Loucy (cell line): ENCODE measurements at regions not wholly inside any gene's neighbourhood (a gene's known extent, or its start where the extent isn't known, plus 50 kb on each side); places are given as distances from the start of the nearest gene placed in this dataset.

Experiments
- EZH2phosphoT487 ChIP-seq: fragments of 200-600 bp; IDR thresholded peaks from 2 replicates; pipeline ENCODE4 v1.6.1; 2018; ENCODE audit warnings: antibody characterized with exemption, mild to moderate bottlenecking, moderate library complexity, borderline replicate concordance
- TF ChIP-seq, protein P1 (sequence below): fragments of 200-600 bp; sonication (generic); conservative IDR thresholded peaks from 2 replicates; pipeline ENCODE4 v1.5.1; 2014; ENCODE audit warnings: mild to moderate bottlenecking, antibody characterized with exemption, low read length

DNA sequence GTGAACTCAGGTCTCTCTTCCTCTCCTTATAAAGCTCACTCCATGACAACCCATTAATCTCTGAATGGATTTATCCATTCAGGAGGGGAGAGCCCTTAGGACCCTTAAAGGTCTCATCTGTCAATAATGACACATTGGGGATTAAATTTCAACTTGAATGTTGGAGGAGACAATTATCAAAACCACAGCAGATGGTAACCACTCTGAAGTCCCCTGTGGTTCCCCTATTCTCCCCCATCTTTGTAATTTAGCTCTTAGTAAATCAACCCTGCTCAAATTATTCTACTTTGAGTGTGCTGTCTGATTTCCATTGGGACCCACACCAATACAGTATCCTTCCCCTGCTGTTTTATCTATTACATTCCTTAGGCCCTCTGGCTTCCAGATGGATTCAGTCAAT, 72.0 kb upstream of the RAI14 start:
- TF ChIP-seq, protein P1, sequence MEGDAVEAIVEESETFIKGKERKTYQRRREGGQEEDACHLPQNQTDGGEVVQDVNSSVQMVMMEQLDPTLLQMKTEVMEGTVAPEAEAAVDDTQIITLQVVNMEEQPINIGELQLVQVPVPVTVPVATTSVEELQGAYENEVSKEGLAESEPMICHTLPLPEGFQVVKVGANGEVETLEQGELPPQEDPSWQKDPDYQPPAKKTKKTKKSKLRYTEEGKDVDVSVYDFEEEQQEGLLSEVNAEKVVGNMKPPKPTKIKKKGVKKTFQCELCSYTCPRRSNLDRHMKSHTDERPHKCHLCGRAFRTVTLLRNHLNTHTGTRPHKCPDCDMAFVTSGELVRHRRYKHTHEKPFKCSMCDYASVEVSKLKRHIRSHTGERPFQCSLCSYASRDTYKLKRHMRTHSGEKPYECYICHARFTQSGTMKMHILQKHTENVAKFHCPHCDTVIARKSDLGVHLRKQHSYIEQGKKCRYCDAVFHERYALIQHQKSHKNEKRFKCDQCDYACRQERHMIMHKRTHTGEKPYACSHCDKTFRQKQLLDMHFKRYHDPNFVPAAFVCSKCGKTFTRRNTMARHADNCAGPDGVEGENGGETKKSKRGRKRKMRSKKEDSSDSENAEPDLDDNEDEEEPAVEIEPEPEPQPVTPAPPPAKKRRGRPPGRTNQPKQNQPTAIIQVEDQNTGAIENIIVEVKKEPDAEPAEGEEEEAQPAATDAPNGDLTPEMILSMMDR, result no peak
- no peak for TF ChIP-seq EZH2phosphoT487
